ENCODE measurements at regions not wholly inside any gene's neighbourhood (a gene's known extent, or its start where the extent isn't known, plus 50 kb on each side); places are given as distances from the start of the nearest gene placed in this dataset.

- TF ChIP-seq, protein P1, sequence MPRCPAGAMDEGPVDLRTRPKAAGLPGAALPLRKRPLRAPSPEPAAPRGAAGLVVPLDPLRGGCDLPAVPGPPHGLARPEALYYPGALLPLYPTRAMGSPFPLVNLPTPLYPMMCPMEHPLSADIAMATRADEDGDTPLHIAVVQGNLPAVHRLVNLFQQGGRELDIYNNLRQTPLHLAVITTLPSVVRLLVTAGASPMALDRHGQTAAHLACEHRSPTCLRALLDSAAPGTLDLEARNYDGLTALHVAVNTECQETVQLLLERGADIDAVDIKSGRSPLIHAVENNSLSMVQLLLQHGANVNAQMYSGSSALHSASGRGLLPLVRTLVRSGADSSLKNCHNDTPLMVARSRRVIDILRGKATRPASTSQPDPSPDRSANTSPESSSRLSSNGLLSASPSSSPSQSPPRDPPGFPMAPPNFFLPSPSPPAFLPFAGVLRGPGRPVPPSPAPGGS (IDR thresholded peaks at IDR 0.05; ENCODE audit: borderline replicate concordance, insufficient read depth, low read depth, low read length, poor library complexity, severe bottlenecking), result no peak
- TF ChIP-seq CTCF (IDR thresholded peaks at IDR 0.05 in 2 of 3, conservative IDR thresholded peaks at IDR 0.05 in 1 of 3; ENCODE audit: control insufficient read depth in 2 of 3, extremely low read depth in 1 of 3, insufficient read depth in 1 of 3, low read depth in 3 of 3, low read length in 3 of 3), result no peak
- no peak for TF ChIP-seq IRF3 (IDR thresholded peaks at IDR 0.05)
- TF ChIP-seq MEF2A (IDR thresholded peaks at IDR 0.05; ENCODE audit: insufficient read depth, low read depth, low read length), result no peak
- TF ChIP-seq NR2C2 (IDR thresholded peaks at IDR 0.05; ENCODE audit: borderline replicate concordance, control insufficient read depth, insufficient read length, low read depth), result no peak
- TF ChIP-seq ZNF207 (IDR thresholded peaks at IDR 0.05; ENCODE audit: borderline replicate concordance), result no peak
- no peak for TF ChIP-seq TBL1XR1 (IDR thresholded peaks at IDR 0.05; ENCODE audit: low read depth, low read length)
Measured at GRCh38 chr5:117110548-117110947, 535.9 kb upstream of the SEMA6A start.

All from GM12878 (cell line).